ENCODE measurements at regions not wholly inside any gene's neighbourhood (a gene's known extent, or its start where the extent isn't known, plus 50 kb on each side); places are given as distances from the start of the nearest gene placed in this dataset.

DNA sequence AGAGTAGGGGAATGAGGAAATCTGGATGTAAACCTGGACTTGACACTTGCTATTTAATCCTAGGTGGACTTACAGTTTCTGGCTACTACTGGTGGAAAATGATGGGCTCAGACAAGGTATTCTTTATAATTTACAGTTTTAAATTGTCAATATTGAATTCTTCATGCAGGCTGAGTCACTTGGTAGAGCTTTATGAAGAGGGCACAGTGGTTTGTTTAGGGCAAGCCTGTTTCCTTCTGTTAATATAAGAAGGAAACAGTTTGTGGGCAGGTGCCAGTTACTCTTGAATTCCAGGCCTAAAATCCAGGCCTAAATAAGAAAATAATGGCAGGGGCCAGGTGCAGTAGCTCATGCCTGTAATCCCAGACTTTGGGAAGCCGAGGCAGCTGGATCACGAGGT is 355.8 kb upstream of the RGS6 start:
- FAIRE-seq (no peak), DNase-seq (ENCODE audit: insufficient read length, low spot score) (no peak)

- FAIRE-seq (no peak), DNase-seq (ENCODE audit: insufficient read length, low spot score) (no peak)
Measured at GRCh38 chr14:71579331-71579730, 352.9 kb upstream of the RGS6 start.

GRCh38 chr14:71582705-71583104 is 349.5 kb upstream of the RGS6 start:
- DNase-seq (ENCODE audit: insufficient read length, low spot score) (no peak), FAIRE-seq (no peak)

DNA sequence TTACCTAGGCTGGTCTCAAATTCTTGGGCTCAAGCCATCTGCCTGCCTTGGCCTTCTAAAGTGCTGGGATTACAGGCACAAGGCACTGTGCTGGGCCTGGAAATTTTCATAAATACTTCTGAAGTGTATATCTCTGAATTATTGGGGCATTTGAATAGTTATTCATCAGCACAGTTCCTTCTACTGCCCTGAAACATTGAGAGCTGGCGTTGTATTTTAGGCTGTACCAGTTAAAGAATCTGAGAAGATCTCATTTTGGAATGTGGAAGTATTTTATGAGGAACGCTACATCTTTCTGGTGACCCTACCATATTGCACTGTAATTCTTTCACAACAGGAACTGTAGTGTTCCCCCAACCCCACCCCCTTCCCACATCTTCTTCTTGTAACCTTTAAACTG is 349.0 kb upstream of the RGS6 start:
- no peak for FAIRE-seq
- no peak for DNase-seq (ENCODE audit: insufficient read length, low spot score)

GRCh38 chr14:71583705-71584104 is 348.5 kb upstream of the RGS6 start:
- FAIRE-seq = peak; percentile 44
- DNase-seq (ENCODE audit: insufficient read length, low spot score) = no peak

DNA sequence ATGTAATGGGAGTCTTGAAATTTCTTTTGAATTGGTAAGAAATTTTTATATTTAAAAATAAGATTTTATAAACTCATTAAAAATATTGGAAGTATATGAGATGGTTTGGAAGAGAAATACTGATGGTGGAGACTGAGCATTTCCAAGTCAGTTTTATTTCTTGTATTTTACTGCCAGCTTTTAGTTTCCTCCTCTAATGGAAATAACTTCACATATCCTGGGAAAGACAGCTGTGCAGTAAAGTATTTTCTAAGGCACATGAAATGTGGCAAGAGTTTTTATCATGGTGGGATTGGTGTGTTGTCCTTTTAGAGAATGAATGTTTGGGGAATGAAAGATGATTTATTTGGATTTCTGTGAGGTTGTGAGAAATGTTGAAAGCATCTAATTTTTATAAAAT is 346.9 kb upstream of the RGS6 start:
- no peak for FAIRE-seq
- no peak for DNase-seq (ENCODE audit: insufficient read length, low spot score)

- FAIRE-seq (no peak), DNase-seq (ENCODE audit: insufficient read length, low spot score) (no peak)
Measured at GRCh38 chr14:71586131-71586897, 345.9 kb upstream of the RGS6 start.

- FAIRE-seq (no peak), DNase-seq (ENCODE audit: insufficient read length, low spot score) (no peak)
Measured at GRCh38 chr14:71588028-71588427, 344.2 kb upstream of the RGS6 start.

GRCh38 chr14:71588576-71589215 is 343.5 kb upstream of the RGS6 start:
- FAIRE-seq (no peak), DNase-seq (ENCODE audit: insufficient read length, low spot score) (no peak)

GRCh38 chr14:71589609-71590008 is 342.6 kb upstream of the RGS6 start:
- FAIRE-seq = no peak
- DNase-seq (ENCODE audit: insufficient read length, low spot score) = no peak

DNA sequence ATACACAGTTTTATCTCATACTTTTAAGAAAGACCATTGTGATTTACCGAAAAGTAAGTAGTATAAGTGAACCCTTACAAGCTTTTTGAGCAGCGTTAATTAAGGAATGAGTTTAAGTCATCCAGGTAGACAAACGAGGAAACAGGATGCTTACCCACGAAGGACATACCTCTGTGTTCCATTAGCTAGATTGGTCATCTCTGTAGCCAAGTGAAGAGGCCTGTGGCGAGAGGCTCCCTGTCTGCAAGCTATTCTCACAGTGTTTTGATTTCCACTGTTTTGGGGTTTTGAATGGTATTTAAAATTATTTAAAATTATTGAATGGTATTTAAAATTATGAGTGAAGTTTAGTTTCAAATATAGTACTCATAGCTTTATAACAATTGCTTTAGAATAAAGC is 342.1 kb upstream of the RGS6 start:
- FAIRE-seq (no peak), DNase-seq (ENCODE audit: insufficient read length, low spot score) (no peak)

DNA sequence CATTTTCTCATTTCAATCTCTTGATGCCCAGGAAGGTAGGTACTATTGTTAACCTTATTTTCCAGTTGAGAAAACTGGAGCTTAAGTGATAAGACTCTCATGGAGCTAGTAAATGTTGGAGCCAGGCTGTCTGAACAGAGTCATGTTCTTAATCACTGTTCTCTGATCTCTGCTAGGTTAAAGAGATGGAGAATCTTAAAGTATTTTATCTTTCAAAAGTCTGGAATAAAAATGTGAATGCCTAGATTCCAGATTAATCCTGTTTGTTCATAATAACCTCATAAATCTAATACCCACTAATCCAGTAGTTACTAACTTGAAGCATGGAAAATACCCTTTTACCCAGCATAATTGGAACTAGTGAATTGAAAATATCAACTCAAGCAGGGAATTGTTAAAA is 341.0 kb upstream of the RGS6 start:
- FAIRE-seq (no peak), DNase-seq (ENCODE audit: insufficient read length, low spot score) (no peak)

DNA sequence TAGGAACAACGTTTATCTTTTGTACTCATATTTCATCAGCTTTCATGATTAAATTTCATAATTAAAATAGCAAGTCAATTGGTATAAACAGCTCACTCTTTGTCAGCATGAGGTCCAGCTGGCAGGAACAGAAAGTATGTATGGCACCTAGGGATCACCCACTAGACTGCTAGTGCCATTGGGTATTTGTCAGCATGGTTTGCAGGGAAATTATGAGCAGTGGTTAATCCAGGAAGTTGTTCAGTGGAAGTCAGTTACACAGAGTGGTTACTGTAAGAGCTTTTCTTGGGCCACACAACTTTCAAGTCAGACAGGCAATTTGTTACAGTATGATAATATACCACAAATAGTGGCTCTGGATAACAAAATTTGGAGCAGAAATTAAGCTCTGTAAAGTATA is 340.3 kb upstream of the RGS6 start:
- DNase-seq (ENCODE audit: insufficient read length, low spot score) = peak; percentile 56
- peak; percentile 54 for FAIRE-seq

DNA sequence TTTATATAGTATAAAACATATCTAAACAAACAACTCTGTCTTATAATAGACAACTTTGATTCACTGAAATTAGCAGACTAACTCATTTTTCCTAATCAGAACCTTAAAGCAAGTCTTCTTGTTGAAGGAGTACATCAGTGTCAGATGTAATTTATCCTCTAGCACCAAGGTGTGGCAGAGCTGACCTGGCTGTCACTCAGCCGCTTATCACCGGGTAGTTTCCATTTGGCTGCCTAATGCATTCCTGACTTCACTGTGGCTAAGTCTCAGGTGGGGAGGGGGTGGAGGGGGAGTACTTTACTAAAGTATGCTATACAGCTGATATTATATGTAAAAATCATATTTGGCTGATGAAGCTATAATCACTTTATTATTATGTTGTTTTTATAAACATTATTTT is 339.9 kb upstream of the RGS6 start:
- no peak for DNase-seq (ENCODE audit: insufficient read length, low spot score)
- FAIRE-seq = no peak

DNA sequence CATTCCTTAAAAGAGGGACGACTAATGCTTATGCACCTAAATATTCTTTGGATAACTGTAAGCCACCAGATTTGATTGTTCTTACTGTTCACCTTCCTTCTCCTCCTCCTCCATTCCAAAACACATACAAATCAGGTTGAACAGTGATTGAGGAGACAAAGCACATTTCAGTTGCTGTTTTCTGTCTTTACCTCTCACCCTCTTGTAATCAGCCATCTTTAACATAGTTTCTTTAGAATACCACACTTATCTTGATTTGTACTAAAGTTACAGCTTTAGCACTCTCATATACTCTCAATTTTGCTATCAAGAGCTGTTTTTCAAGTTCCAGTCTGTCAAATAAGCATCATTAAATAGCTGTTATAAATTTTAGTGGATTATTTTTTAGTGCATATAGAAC is 338.3 kb upstream of the RGS6 start:
- peak; percentile 16 for FAIRE-seq
- no peak for DNase-seq (ENCODE audit: insufficient read length, low spot score)

DNA sequence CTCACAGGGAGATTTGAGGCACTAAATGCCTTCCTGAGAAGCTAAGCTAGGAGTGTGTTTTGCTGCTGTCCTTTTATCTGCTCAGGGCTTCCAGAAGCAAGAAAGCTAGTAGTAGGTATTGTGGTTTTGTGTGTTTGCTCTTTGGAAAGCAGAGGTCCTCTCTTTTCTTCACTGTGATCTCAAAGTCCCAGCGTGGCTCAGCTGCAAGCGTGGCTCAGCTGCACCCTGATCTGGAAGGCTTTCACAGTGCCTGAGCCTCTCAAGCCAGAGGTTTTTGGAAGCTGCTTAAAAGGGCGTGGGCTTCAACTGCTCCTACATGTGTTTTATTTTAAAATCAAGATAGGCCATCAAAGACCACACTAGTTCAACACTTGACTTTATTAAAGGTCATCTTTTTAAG is 337.4 kb upstream of the RGS6 start:
- no peak for DNase-seq (ENCODE audit: insufficient read length, low spot score)
- FAIRE-seq = no peak

DNA sequence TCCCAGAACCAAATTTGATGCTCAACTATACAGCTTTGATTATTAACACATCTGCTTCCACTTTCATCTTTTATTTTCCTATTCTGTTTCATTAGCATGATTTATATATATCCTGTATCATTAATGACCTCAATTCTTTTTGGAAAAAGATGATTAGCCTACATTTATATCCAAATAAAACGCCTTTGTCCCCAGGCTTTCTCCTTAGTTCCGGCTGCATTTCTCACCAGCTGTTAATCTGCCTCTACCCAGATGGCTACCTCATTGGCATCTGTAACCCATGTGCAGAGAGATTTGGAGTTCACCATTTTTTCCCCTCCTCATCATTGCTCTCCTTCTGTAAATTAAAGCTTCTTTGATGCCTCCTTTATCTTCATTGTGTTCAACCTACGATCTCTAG is 336.8 kb upstream of the RGS6 start:
- FAIRE-seq = no peak

DNA sequence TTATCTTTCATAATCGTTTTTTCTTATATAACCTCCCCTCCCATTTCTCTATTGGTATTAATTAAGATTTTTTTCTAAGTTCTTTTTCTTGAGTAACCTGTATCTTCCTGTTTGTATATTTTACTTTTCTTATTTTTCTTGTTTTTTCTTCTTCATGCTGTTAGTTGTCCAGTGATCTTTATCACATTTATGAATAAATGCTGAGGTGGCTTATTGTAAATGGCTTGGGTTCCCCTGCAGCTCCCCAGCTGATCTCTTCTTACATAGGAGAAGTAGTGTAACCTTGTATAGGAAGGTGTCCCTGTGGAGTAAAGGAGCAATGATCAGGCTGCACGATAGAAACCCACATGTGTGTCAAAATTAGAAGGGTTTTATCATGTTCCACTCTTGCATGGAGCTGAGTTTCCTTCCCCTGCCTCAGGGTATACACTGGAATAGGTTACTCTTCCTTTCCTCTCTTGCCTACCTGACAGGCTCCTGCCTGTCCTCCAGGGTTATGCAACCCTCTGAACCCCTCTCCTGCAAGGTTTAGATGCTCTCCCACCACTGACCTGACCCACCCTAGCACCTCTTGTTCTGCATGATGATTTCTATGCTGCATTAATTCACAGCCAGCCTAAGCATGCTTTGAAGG is 334.8 kb upstream of the RGS6 start:
- DNase-seq (ENCODE audit: insufficient read length, low spot score) (no peak), FAIRE-seq (peak; percentile 62)

More for the DNA sequence above, 336.8 kb upstream of the RGS6 start:
- DNase-seq (ENCODE audit: insufficient read length, low spot score) = no peak

DNA sequence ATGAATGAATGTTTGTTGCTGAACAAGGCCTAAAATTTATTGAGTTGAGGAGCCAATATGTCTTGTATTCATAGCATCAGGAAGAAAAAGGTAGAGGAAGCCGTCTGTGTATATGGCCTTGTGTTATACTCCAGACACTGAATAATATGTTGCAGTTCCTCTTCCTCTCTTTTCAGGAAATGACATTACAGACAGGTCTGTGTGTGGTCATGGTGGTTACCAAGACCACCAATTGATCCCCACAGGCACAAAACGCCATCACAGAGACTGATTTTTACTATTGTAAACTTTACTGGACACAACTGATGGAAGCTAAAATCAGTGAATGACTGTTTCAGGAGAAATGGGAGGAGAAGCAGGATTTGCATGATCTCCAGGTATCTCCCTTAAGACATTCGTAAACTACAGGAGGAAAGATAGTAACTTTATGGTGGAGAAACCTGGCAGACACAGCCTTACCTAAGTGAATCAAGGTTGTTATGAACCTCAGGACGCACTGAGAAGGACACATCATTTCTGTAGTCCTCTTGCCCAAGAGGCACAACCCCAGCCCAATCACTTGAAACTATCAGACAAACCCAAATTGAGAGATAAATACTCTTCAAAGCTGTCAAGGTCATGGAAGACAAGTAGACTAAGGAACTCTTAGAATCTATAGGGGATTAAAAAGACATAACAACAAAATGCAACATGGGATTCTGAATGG is 334.1 kb upstream of the RGS6 start:
- no peak for DNase-seq (ENCODE audit: insufficient read length, low spot score)
- peak; percentile 64 for FAIRE-seq

- FAIRE-seq = no peak
- no peak for DNase-seq (ENCODE audit: insufficient read length, low spot score)
Measured at GRCh38 chr14:71600309-71600708, 331.9 kb upstream of the RGS6 start.

GRCh38 chr14:71602524-71602923 is 329.7 kb upstream of the RGS6 start:
- FAIRE-seq = peak; percentile 28
- DNase-seq (ENCODE audit: insufficient read length, low spot score) = no peak
